ENCODE measurements at regions not wholly inside any gene's neighbourhood (a gene's known extent, or its start where the extent isn't known, plus 50 kb on each side); places are given as distances from the start of the nearest gene placed in this dataset.

DNA sequence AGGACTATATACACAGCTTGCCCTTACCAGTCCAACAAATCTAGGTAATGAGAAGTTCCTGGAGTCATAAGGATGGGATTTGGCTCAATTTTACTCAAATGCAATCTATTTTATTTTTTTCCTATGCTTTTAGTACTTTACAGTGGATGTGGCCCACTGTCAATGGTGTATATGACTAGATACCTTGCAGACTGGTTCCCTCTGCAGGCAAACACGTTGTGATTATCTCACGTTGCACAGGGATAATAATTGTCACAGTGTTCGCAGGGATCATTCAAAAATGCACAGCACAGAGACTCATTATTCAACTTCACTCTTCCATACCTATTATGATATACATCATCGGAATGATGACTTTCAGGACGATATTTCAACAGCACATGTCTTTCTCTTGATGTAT lies 359.7 kb downstream of the MBD2 start:
- 0% methylated on average over 5 of the region's 5 CpGs for WGBS (ENCODE audit: low lambda C conversion rate)
- ChIA-PET POLR2A (no interaction called here), CTCF (ENCODE audit: low intra/inter-chr PET ratio, low total read pairs) (no interaction called here)
- H3K36me3 ChIP-seq (replicated peaks in 1 of 2; ENCODE audit: control insufficient read depth in 1 of 2, insufficient read depth in 2 of 2, low read length in 2 of 2), result no peaks in the 10 kb centered on the region
- intact Hi-C loops (cut with micrococcal nuclease; ENCODE audit: unreplicated experiment) (no loop called here), in situ Hi-C loops (cut with HindIII; ENCODE audit: extremely low pct_ligation_motif_present, low pct_unique_long_range_greater_than_20kb) (no loop called here)
- no TSS peak for BruUV-seq (replicated peaks)
- H3K27ac ChIP-seq (ENCODE audit: extremely low read length, insufficient read depth, low read length), result no peak overlapping the region
- no peak for ATAC-seq
- no peaks in the 10 kb centered on the region for H3K79me2 ChIP-seq (ENCODE audit: insufficient read depth, low read length)
- H3K9me3 ChIP-seq (ENCODE audit: low read length), result no peaks in the 10 kb centered on the region
- H3K27me3 ChIP-seq (ENCODE audit: control insufficient read depth in 1 of 2, insufficient read depth in 2 of 2, low read length in 2 of 2), result no peaks in the 10 kb centered on the region
- no peak overlapping the region for H3K9ac ChIP-seq (ENCODE audit: insufficient read depth, low read depth, low read length)
- FAIRE-seq, result no peak
- no peaks in the 10 kb centered on the region for H3K4me1 ChIP-seq (ENCODE audit: insufficient read depth, low read length)
- no peak overlapping the region for H3K4me2 ChIP-seq (ENCODE audit: low read depth, low read length)
- no peaks in the 10 kb centered on the region for H4K20me1 ChIP-seq (ENCODE audit: insufficient read depth, low read length)
- H3K4me3 ChIP-seq (replicated peaks in 1 of 3; ENCODE audit: insufficient read depth in 1 of 3, low read depth in 2 of 3, low read length in 3 of 3), result no peak overlapping the region
- no peak for DNase-seq (ENCODE audit: low spot score)
- no peak for TF ChIP-seq ZNF251 (CRISPR knock-in tag; IDR thresholded peaks at IDR 0.05)
- no peak for TF ChIP-seq KLF15 (CRISPR knock-in tag; IDR thresholded peaks at IDR 0.05; ENCODE audit: borderline replicate concordance)
- no peak for TF ChIP-seq ZNF451 (CRISPR knock-in tag; IDR thresholded peaks at IDR 0.05)
- TF ChIP-seq, protein P1, sequence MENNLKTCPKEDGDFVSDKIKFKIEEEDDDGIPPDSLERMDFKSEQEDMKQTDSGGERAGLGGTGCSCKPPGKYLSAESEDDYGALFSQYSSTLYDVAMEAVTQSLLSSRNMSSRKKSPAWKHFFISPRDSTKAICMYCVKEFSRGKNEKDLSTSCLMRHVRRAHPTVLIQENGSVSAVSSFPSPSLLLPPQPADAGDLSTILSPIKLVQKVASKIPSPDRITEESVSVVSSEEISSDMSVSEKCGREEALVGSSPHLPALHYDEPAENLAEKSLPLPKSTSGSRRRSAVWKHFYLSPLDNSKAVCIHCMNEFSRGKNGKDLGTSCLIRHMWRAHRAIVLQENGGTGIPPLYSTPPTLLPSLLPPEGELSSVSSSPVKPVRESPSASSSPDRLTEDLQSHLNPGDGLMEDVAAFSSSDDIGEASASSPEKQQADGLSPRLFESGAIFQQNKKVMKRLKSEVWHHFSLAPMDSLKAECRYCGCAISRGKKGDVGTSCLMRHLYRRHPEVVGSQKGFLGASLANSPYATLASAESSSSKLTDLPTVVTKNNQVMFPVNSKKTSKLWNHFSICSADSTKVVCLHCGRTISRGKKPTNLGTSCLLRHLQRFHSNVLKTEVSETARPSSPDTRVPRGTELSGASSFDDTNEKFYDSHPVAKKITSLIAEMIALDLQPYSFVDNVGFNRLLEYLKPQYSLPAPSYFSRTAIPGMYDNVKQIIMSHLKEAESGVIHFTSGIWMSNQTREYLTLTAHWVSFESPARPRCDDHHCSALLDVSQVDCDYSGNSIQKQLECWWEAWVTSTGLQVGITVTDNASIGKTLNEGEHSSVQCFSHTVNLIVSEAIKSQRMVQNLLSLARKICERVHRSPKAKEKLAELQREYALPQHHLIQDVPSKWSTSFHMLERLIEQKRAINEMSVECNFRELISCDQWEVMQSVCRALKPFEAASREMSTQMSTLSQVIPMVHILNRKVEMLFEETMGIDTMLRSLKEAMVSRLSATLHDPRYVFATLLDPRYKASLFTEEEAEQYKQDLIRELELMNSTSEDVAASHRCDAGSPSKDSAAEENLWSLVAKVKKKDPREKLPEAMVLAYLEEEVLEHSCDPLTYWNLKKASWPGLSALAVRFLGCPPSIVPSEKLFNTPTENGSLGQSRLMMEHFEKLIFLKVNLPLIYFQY (CRISPR knock-in tag; IDR thresholded peaks at IDR 0.05; ENCODE audit: borderline replicate concordance), result no peak
- no peak for TF ChIP-seq ZNF337 (CRISPR knock-in tag; IDR thresholded peaks at IDR 0.05; ENCODE audit: borderline replicate concordance, low read depth)
- TF ChIP-seq, protein P2, sequence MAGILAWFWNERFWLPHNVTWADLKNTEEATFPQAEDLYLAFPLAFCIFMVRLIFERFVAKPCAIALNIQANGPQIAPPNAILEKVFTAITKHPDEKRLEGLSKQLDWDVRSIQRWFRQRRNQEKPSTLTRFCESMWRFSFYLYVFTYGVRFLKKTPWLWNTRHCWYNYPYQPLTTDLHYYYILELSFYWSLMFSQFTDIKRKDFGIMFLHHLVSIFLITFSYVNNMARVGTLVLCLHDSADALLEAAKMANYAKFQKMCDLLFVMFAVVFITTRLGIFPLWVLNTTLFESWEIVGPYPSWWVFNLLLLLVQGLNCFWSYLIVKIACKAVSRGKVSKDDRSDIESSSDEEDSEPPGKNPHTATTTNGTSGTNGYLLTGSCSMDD (CRISPR knock-in tag; IDR thresholded peaks at IDR 0.05), result no peak
- TF ChIP-seq IRF2 (CRISPR knock-in tag; IDR thresholded peaks at IDR 0.05), result no peak
- no peak for TF ChIP-seq ZFP37 (CRISPR knock-in tag; IDR thresholded peaks at IDR 0.05; ENCODE audit: borderline replicate concordance)
- no peak for TF ChIP-seq NAIF1 (CRISPR knock-in tag; IDR thresholded peaks at IDR 0.05; ENCODE audit: borderline replicate concordance)
- TF ChIP-seq SP4 (CRISPR knock-in tag; IDR thresholded peaks at IDR 0.05), result no peak
- no peak for TF ChIP-seq NCOA5 (CRISPR knock-in tag; IDR thresholded peaks at IDR 0.05)
- H2AFZ ChIP-seq (ENCODE audit: low read length), result no peak overlapping the region

Data from HepG2 (cell line).